Neural progenitor cell (in vitro differentiated cells): ENCODE measurements at regions not wholly inside any gene's neighbourhood (a gene's known extent, or its start where the extent isn't known, plus 50 kb on each side); places are given as distances from the start of the nearest gene placed in this dataset.
"Not testable (repeated sequence)": the region's sequence is repeated elsewhere in the genome, so short reads cannot be mapped to it uniquely, and the experiment has no call there.

ENCODE experiments used
- EZH2 ChIP-seq: fragments of 200-600 bp; sonication (generic); IDR thresholded peaks from 2 replicates; pipeline ENCODE4 v1.6.1; 2017; ENCODE audit warnings: antibody characterized with exemption, mild to moderate bottlenecking, moderate library complexity
- EZH2phosphoT487 ChIP-seq: fragments of 200-600 bp; sonication (generic); IDR thresholded peaks from 2 replicates; pipeline ENCODE4 v1.6.1; 2017; ENCODE audit warnings: antibody characterized with exemption
- TF ChIP-seq, protein P1 (sequence below): fragments of 200-600 bp; sonication (generic); IDR thresholded peaks from 2 replicates; pipeline ENCODE4 v1.5.1; 2017; ENCODE audit warnings: antibody characterized with exemption, mild to moderate bottlenecking

DNA sequence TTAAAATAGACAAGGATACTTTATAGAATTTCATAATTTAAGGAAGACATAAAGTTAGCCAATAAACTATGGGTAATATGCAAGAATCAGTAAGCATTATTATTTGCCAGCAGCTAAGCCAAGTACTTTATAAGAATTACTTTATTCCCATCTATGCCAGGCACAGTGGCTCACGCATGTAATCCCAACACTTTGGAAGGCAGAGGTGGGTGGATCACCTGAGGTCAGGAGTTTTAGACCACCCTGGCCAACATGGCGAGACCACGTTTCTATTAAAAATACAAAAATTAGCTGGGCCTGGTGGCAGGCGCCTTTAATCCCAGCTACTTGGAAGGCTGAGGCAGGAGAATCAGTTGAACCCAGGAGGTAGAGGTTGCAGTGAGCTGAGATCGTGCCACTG lies 4767.6 kb upstream of the OR11H1 start:
- TF ChIP-seq, protein P1, sequence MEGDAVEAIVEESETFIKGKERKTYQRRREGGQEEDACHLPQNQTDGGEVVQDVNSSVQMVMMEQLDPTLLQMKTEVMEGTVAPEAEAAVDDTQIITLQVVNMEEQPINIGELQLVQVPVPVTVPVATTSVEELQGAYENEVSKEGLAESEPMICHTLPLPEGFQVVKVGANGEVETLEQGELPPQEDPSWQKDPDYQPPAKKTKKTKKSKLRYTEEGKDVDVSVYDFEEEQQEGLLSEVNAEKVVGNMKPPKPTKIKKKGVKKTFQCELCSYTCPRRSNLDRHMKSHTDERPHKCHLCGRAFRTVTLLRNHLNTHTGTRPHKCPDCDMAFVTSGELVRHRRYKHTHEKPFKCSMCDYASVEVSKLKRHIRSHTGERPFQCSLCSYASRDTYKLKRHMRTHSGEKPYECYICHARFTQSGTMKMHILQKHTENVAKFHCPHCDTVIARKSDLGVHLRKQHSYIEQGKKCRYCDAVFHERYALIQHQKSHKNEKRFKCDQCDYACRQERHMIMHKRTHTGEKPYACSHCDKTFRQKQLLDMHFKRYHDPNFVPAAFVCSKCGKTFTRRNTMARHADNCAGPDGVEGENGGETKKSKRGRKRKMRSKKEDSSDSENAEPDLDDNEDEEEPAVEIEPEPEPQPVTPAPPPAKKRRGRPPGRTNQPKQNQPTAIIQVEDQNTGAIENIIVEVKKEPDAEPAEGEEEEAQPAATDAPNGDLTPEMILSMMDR, result not testable (repeated sequence)
- TF ChIP-seq EZH2phosphoT487, EZH2: not testable (repeated sequence)
